GM18517 (cell line): ENCODE measurements at regions not wholly inside any gene's neighbourhood (a gene's known extent, or its start where the extent isn't known, plus 50 kb on each side); places are given as distances from the start of the nearest gene placed in this dataset.

Experiments used
- ATAC-seq: cut with Tn5 transposase; IDR thresholded peaks from one replicate; pipeline ENCODE4 v1.9.1; 2021; ENCODE audit warnings: mild to moderate bottlenecking, moderate library complexity; ENCODE audit not compliant: unreplicated experiment

GRCh38 chr22:48226026-48227013 is 1463.9 kb downstream of the TBC1D22A start:
- ATAC-seq, result no peak

GRCh38 chr22:48224332-48224731 is 1461.9 kb downstream of the TBC1D22A start:
- no peak for ATAC-seq

- ATAC-seq, result no peak
These were observed 1461.2 kb downstream of the TBC1D22A start for GRCh38 chr22:48223488-48224190.

- ATAC-seq, result no peak
These were observed 1460.5 kb downstream of the TBC1D22A start for GRCh38 chr22:48222742-48223487.

- no peak for ATAC-seq
These were observed 1456.5 kb downstream of the TBC1D22A start for GRCh38 chr22:48218889-48219420.

GRCh38 chr22:48217596-48217995 is 1455.1 kb downstream of the TBC1D22A start:
- no peak for ATAC-seq

- no peak for ATAC-seq
These were observed 1450.3 kb downstream of the TBC1D22A start for GRCh38 chr22:48212727-48213126.

- ATAC-seq, result no peak
These were observed 1448.4 kb downstream of the TBC1D22A start for GRCh38 chr22:48210812-48211211.

- ATAC-seq, result no peak
These were observed 1447.7 kb downstream of the TBC1D22A start for GRCh38 chr22:48210198-48210580.

GRCh38 chr22:48209473-48210197 is 1447.2 kb downstream of the TBC1D22A start:
- ATAC-seq, result no peak

GRCh38 chr22:48208894-48209293 is 1446.4 kb downstream of the TBC1D22A start:
- ATAC-seq, result no peak

- ATAC-seq, result no peak
These were observed 1445.6 kb downstream of the TBC1D22A start for GRCh38 chr22:48207919-48208535.

GRCh38 chr22:48205790-48206189 is 1443.3 kb downstream of the TBC1D22A start:
- no peak for ATAC-seq

- no peak for ATAC-seq
These were observed 1442.7 kb downstream of the TBC1D22A start for GRCh38 chr22:48205161-48205560.

GRCh38 chr22:48204296-48204695 is 1441.8 kb downstream of the TBC1D22A start:
- no peak for ATAC-seq

- ATAC-seq, result no peak
These were observed 1437.2 kb downstream of the TBC1D22A start for GRCh38 chr22:48199667-48200066.

- ATAC-seq, result no peak
These were observed 1436.3 kb downstream of the TBC1D22A start for GRCh38 chr22:48198489-48199459.

- ATAC-seq, result no peak
These were observed 1434.8 kb downstream of the TBC1D22A start for GRCh38 chr22:48197189-48197690.
